ENCODE measurements at regions not wholly inside any gene's neighbourhood (a gene's known extent, or its start where the extent isn't known, plus 50 kb on each side); places are given as distances from the start of the nearest gene placed in this dataset.

GRCh38 chr5:92574023-92574422, 1007.0 kb downstream of the NR2F1-AS1 start:
- TF ChIP-seq, protein P1, sequence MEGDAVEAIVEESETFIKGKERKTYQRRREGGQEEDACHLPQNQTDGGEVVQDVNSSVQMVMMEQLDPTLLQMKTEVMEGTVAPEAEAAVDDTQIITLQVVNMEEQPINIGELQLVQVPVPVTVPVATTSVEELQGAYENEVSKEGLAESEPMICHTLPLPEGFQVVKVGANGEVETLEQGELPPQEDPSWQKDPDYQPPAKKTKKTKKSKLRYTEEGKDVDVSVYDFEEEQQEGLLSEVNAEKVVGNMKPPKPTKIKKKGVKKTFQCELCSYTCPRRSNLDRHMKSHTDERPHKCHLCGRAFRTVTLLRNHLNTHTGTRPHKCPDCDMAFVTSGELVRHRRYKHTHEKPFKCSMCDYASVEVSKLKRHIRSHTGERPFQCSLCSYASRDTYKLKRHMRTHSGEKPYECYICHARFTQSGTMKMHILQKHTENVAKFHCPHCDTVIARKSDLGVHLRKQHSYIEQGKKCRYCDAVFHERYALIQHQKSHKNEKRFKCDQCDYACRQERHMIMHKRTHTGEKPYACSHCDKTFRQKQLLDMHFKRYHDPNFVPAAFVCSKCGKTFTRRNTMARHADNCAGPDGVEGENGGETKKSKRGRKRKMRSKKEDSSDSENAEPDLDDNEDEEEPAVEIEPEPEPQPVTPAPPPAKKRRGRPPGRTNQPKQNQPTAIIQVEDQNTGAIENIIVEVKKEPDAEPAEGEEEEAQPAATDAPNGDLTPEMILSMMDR (conservative IDR thresholded peaks at IDR 0.05): no peak
- TF ChIP-seq ZFX (IDR thresholded peaks at IDR 0.05): no peak
